H1 (cell line): ENCODE measurements at regions not wholly inside any gene's neighbourhood (a gene's known extent, or its start where the extent isn't known, plus 50 kb on each side); places are given as distances from the start of the nearest gene placed in this dataset.

Experiments
- CTCF ChIA-PET: fragments of 300-600 bp; sonication (Branson Sonifier 250); formaldehyde crosslinking; loops from one replicate; lab custom pipeline; 2021; ENCODE audit not compliant: partially characterized antibody; lab: Charles Lee
- POLR2A ChIA-PET: fragments of 300-600 bp; sonication (Branson Sonifier 250); formaldehyde crosslinking; loops from one replicate; lab custom pipeline; 2021; ENCODE audit warnings: inconsistent platforms; ENCODE audit not compliant: partially characterized antibody; lab: Charles Lee
- DNase-seq, 2 experiments: peaks; one replicate each; pipeline versions ENCODE4 v3.0.0 to v3.0.0-alpha.2; 2010 to 2022; ENCODE audit warnings: low spot score in 2 of 2, low read depth in 1 of 2, mixed read lengths in 1 of 2
- FAIRE-seq: peaks from 2 replicates; lab custom pipeline; 2011; peaks lifted over from hg19 to GRCh38; lab: Jason Lieb, UNC
- H2AFZ ChIP-seq: 2 replicates; pipeline ENCODE4 v1.8.1; 2012; ENCODE audit warnings: low read length, inconsistent platforms
- H2AK5ac ChIP-seq: 2 replicates; pipeline ENCODE4 v1.6.1; 2013; ENCODE audit warnings: low read depth, low read length
- H2BK120ac ChIP-seq: replicated peaks from 2 replicates; pipeline ENCODE3; 2013; ENCODE audit warnings: low read depth, low read length, inconsistent platforms
- H2BK12ac ChIP-seq: 2 replicates; pipeline ENCODE4 v1.6.1; 2013; ENCODE audit warnings: low read depth, low read length
- H2BK15ac ChIP-seq: 2 replicates; pipeline ENCODE4 v1.6.1; 2013; ENCODE audit warnings: low read length
- H2BK20ac ChIP-seq: 2 replicates; pipeline ENCODE4 v1.6.1; 2013; ENCODE audit warnings: low read length
- H2BK5ac ChIP-seq: 2 replicates; pipeline ENCODE4 v1.6.1; 2013; ENCODE audit warnings: low read depth, low read length
- H3K14ac ChIP-seq: 2 replicates; pipeline ENCODE4 v1.6.1; 2013; ENCODE audit warnings: inconsistent platforms; ENCODE audit not compliant: insufficient read length
- H3K18ac ChIP-seq: 2 replicates; pipeline ENCODE4 v1.6.1; 2013; ENCODE audit warnings: low read length; ENCODE audit errors: extremely low read depth
- H3K23ac ChIP-seq: 2 replicates; pipeline ENCODE4 v1.6.1; 2013; ENCODE audit warnings: inconsistent platforms; ENCODE audit not compliant: insufficient read length
- H3K23me2 ChIP-seq: 2 replicates; pipeline ENCODE4 v1.6.1; 2013; ENCODE audit warnings: low read depth, low read length
- H3K27ac ChIP-seq: 2 replicates; pipeline ENCODE4 v1.6.1; 2011; ENCODE audit warnings: low read depth, low read length, inconsistent platforms
- H3K27me3 ChIP-seq, 4 experiments: replicated peaks in 1 of 4; 1 replicate in 1 of 4; 2 replicates in 3 of 4; pipeline versions ENCODE4 v1.6.1 to v1.8.1; 2011 to 2013; ENCODE audit warnings: low read length in 3 of 4, mild to moderate bottlenecking in 3 of 4, inconsistent platforms in 2 of 4, mixed read lengths in 2 of 4, moderate library complexity in 1 of 4; ENCODE audit not compliant: control insufficient read depth in 3 of 4, insufficient read depth in 3 of 4; ENCODE audit errors: extremely low read depth in 1 of 4
- H3K36me3 ChIP-seq, 4 experiments: 2 replicates each; pipeline versions ENCODE4 v1.6.1 to v1.8.1; 2011 to 2013; ENCODE audit warnings: mild to moderate bottlenecking in 4 of 4, low read length in 3 of 4, moderate library complexity in 2 of 4, control low read depth in 1 of 4, inconsistent platforms in 1 of 4; ENCODE audit not compliant: insufficient read depth in 4 of 4, control insufficient read depth in 2 of 4
- H3K4ac ChIP-seq: replicated peaks from 2 replicates; pipeline ENCODE3; 2013; ENCODE audit warnings: low read length, low read depth, mixed read lengths, inconsistent platforms; ENCODE audit not compliant: insufficient read length
- H3K4me1 ChIP-seq, 4 experiments: replicated peaks in 1 of 4; 1 replicate in 1 of 4; 2 replicates in 3 of 4; pipeline versions ENCODE4 v1.6.1 to v1.8.1; 2011 to 2013; ENCODE audit warnings: low read length in 3 of 4, inconsistent platforms in 2 of 4, mixed read lengths in 1 of 4; ENCODE audit not compliant: insufficient read depth in 4 of 4, control insufficient read depth in 3 of 4
- H3K4me2 ChIP-seq, 2 experiments: 2 replicates each; pipeline versions ENCODE4 v1.6.1 to v1.8.1; 2011 to 2013; ENCODE audit warnings: low read depth in 2 of 2, low read length in 2 of 2, control low read depth in 1 of 2, inconsistent platforms in 1 of 2, mild to moderate bottlenecking in 1 of 2; ENCODE audit not compliant: insufficient read depth in 1 of 2
- H3K4me3 ChIP-seq, 4 experiments: fragments of 200-600, 300-600 bp in 1 of 4; sonication (generic), shearing (Covaris generic), sonication (Bioruptor Twin) in 1 of 4; 2 replicates each; pipeline versions ENCODE4 v1.5.1 to v1.8.1; 2011 to 2016; ENCODE audit warnings: low read length in 4 of 4, low read depth in 3 of 4, control low read depth in 2 of 4, inconsistent platforms in 2 of 4, mild to moderate bottlenecking in 2 of 4, mixed read lengths in 1 of 4, moderate library complexity in 1 of 4; ENCODE audit not compliant: insufficient read depth in 2 of 4; ENCODE audit errors: extremely low read depth in 1 of 4
- H3K56ac ChIP-seq: replicated peaks from 2 replicates; pipeline ENCODE3; 2013; ENCODE audit warnings: low read depth, mild to moderate bottlenecking, mixed read lengths, low read length, inconsistent platforms; ENCODE audit not compliant: insufficient read length
- H3K79me1 ChIP-seq: 2 replicates; pipeline ENCODE4 v1.6.1; 2013; ENCODE audit warnings: low read depth, low read length, control low read depth
- H3K79me2 ChIP-seq, 2 experiments: 2 replicates each; pipeline versions ENCODE4 v1.6.1 to v1.8.1; 2012 to 2013; ENCODE audit warnings: low read length in 2 of 2, mild to moderate bottlenecking in 2 of 2, inconsistent platforms in 1 of 2; ENCODE audit not compliant: insufficient read depth in 2 of 2, control insufficient read depth in 1 of 2
- H3K9ac ChIP-seq, 4 experiments: replicated peaks in 1 of 4; 1 replicate in 1 of 4; 2 replicates in 3 of 4; pipeline versions ENCODE4 v1.6.1 to v1.8.1; 2011 to 2013; ENCODE audit warnings: low read depth in 3 of 4, low read length in 3 of 4, control low read depth in 2 of 4, mild to moderate bottlenecking in 2 of 4, moderate library complexity in 2 of 4, inconsistent platforms in 1 of 4; ENCODE audit errors: extremely low read depth in 1 of 4
- H3K9me3 ChIP-seq, 2 experiments: 2 replicates each; pipeline versions ENCODE4 v1.6.1 to v1.8.1; 2012 to 2013; ENCODE audit warnings: mild to moderate bottlenecking in 2 of 2, moderate library complexity in 2 of 2, control low read depth in 1 of 2, inconsistent platforms in 1 of 2, low read depth in 1 of 2, low read length in 1 of 2, mixed read lengths in 1 of 2; ENCODE audit not compliant: insufficient read depth in 2 of 2
- H4K20me1 ChIP-seq, 2 experiments: replicated peaks in 1 of 2; 2 replicates each; pipeline versions ENCODE3 to v1.8.1; 2011 to 2013; ENCODE audit warnings: inconsistent platforms in 2 of 2, low read length in 2 of 2, mild to moderate bottlenecking in 1 of 2; ENCODE audit not compliant: insufficient read depth in 2 of 2, control insufficient read depth in 1 of 2
- H4K5ac ChIP-seq: 2 replicates; pipeline ENCODE4 v1.6.1; 2013; ENCODE audit warnings: low read length, low read depth, mixed read lengths, inconsistent platforms; ENCODE audit not compliant: insufficient read length
- H4K8ac ChIP-seq: 2 replicates; pipeline ENCODE4 v1.8.0; 2013; ENCODE audit warnings: mild to moderate bottlenecking, moderate library complexity, low read length, inconsistent platforms; ENCODE audit not compliant: insufficient read depth; ENCODE audit errors: extremely low read depth
- H4K91ac ChIP-seq: replicated peaks from 2 replicates; pipeline ENCODE3; 2013; ENCODE audit warnings: low read length, mixed read lengths, inconsistent platforms; ENCODE audit not compliant: insufficient read length
- BACH1 ChIP-seq: IDR thresholded peaks from 2 replicates; pipeline ENCODE4 v1.6.1; 2012; ENCODE audit warnings: low read length, improper control_type of control experiment
- GTF2F1 ChIP-seq: IDR thresholded peaks from 2 replicates; pipeline ENCODE4 v1.6.1; 2012; ENCODE audit warnings: low read depth, low read length, improper control_type of control experiment, borderline replicate concordance
- TCF12 ChIP-seq: IDR thresholded peaks from 2 replicates; pipeline ENCODE4 v1.6.1; 2011; ENCODE audit warnings: low read depth, mild to moderate bottlenecking, low read length
- WGBS, 2 experiments: shearing (Covaris generic) in 1 of 2; methylation state at CpG; one replicate each; pipeline versions ENCODE4 v1.1.6 to v1.1.7; 2013 to 2015; ENCODE audit warnings: low lambda C conversion rate in 2 of 2, mixed read lengths in 2 of 2, inconsistent platforms in 1 of 2, low coverage in 1 of 2, missing lambda C conversion rate in 1 of 2; ENCODE audit not compliant: insufficient replicate concordance in 2 of 2, insufficient coverage in 1 of 2, insufficient read length in 1 of 2; ENCODE audit errors: extremely low coverage in 1 of 2, missing lambda C conversion rate in 1 of 2; 5-methylcytosine and 5-hydroxymethylcytosine counted together

- Histone ChIP-seq H3K9ac (no peak overlapping the region), H2AK5ac (no peak overlapping the region), H2BK15ac (no peak overlapping the region), H2BK5ac (no peak overlapping the region), H3K36me3 (no peaks in the 10 kb centered on the region), H3K79me1 (no peaks in the 10 kb centered on the region), H3K4me1 (peaks cover 0 to 4% (median 2%) of the 10 kb centered on the region in 4 experiments; a peak in 4 of 7 replicates), H4K5ac (no peak overlapping the region), H3K4me3 (no peak overlapping the region), H4K20me1 (no peaks in the 10 kb centered on the region), H3K27ac (no peak overlapping the region), H3K27me3 (no peaks in the 10 kb centered on the region), H3K14ac (no peak overlapping the region), H3K4me2 (peak overlapping the region in 1 of 2 experiments; percentile 41; a peak in 1 of 4 replicates), H3K23me2 (no peaks in the 10 kb centered on the region), H2AFZ (no peak overlapping the region), H4K8ac (no peak overlapping the region), H3K56ac (no peak overlapping the region), H2BK120ac (no peak overlapping the region), H3K9me3 (no peaks in the 10 kb centered on the region), H3K18ac (no peak overlapping the region), H3K79me2 (no peaks in the 10 kb centered on the region), H2BK20ac (no peak overlapping the region), H3K23ac (no peak overlapping the region), H4K91ac (no peak overlapping the region), H3K4ac (no peak overlapping the region), H2BK12ac (no peak overlapping the region)
- CTCF ChIA-PET, result no interaction called here
- 53% methylated on average over 7 of the region's 7 CpGs; no CpG with 5 or more reads in 1 of the 2 experiments for WGBS, 2 experiments
- no peak for TF ChIP-seq BACH1
- TF ChIP-seq TCF12, result no peak
- no peak for TF ChIP-seq GTF2F1
- FAIRE-seq (no peak), DNase-seq (no peak)
- POLR2A ChIA-PET, result no interaction called here
Observed at GRCh38 chr15:96593735-96594134, 263.2 kb downstream of the NR2F2 start.
